GM19463 (cell line): ENCODE measurements at regions not wholly inside any gene's neighbourhood (a gene's known extent, or its start where the extent isn't known, plus 50 kb on each side); places are given as distances from the start of the nearest gene placed in this dataset.
"Not testable (repeated sequence)": the region's sequence is repeated elsewhere in the genome, so short reads cannot be mapped to it uniquely, and the experiment has no call there.

Experiments
- ATAC-seq: cut with Tn5 transposase; IDR thresholded peaks from one replicate; pipeline ENCODE4 v1.9.1; 2021; ENCODE audit warnings: mild to moderate bottlenecking, moderate library complexity; ENCODE audit not compliant: unreplicated experiment

DNA sequence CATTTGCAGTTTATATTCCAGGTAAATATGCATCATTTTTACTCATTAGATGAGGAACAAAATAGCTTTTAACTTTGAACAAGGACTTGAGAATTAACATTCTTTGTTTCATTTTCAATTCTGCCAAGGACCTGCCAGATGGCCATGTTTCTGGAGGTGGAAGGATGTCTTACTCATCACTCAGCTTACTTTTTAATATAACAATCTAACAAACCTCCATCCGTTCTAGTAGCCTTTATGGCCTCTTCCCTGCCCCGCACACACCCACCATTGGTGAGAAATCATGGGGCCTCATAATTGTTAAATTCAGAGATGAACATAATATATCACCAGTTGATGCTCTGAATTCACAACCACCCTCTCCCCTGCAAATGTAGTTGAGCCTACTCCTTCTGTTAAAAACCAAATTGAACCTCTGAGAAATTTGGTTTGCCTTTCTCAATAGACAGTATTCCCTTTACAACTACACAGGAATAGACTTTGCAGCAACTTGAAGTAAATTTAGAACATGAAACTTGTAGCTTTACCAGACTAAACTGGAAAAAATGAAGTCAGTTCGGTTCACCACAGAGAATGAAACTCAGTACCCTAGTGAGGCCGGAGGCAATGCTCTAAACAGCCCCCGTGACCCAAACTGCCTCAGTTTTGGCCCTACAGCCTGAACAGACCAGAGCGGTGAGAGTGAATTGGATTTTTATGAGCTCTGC is 50.1 kb upstream of the ACSL4 start:
- peak; percentile 84 for ATAC-seq

GRCh38 chrX:109783701-109784079 is 50.6 kb upstream of the ACSL4 start:
- peak; percentile 8 for ATAC-seq

GRCh38 chrX:109785053-109785452 is 52.0 kb upstream of the ACSL4 start:
- no peak for ATAC-seq

- ATAC-seq = not testable (repeated sequence)
Measured at GRCh38 chrX:109790511-109790910, 57.5 kb upstream of the ACSL4 start.

GRCh38 chrX:109793191-109793590 is 60.1 kb upstream of the ACSL4 start:
- no peak for ATAC-seq

- no peak for ATAC-seq
Measured at GRCh38 chrX:109795682-109796081, 62.6 kb upstream of the ACSL4 start.

DNA sequence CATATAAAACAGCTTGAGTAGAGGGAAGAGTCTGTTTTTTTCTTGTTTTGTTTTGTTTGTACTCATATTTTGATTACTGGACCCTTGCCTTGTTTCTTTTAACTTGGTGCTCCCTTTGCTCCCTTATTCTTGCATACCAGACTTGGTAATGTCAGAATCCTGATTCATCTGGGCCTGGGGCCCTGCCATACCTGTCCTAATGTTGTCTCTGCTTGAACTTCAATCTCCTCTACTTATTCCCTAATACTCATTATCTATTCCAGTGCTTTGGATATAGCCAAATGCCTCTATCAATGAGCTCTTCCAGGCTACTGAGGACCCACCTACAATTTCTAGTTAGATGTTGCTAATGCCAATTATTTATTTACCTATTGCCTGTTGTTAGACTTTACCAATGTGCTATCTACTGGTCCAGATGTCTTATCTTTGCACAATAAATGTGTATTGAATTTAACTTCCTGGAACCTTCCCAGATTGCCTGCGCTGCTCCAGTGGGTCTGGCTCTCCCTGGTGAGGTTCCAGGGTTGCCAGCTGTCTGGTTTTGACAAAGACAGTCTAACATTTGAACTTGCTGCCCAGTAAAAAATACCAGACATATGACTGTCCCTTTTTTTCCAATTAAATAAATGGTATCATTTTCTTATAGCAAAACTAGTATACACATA is 64.4 kb upstream of the ACSL4 start:
- ATAC-seq = no peak

DNA sequence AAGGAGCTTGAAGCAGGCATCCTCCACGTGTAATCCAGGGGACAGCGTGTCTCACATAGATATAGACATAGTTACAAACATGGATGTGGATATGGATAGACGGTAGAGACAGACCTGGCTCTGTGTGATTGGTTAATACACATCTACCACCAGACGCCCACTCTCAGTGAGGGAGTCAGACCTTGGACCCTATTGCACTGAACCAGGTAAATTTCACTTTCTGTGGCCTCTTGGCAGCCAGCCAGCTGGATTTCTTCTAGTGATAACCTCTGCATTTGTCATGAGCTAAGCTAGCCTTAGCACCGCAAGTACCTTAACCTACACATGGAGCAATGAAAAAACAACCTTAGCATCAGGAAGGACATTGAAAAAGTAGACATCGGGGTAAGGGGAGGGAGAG is 79.2 kb upstream of the ACSL4 start:
- no peak for ATAC-seq

- ATAC-seq = no peak
Measured at GRCh38 chrX:109813236-109813635, 80.2 kb upstream of the ACSL4 start.

DNA sequence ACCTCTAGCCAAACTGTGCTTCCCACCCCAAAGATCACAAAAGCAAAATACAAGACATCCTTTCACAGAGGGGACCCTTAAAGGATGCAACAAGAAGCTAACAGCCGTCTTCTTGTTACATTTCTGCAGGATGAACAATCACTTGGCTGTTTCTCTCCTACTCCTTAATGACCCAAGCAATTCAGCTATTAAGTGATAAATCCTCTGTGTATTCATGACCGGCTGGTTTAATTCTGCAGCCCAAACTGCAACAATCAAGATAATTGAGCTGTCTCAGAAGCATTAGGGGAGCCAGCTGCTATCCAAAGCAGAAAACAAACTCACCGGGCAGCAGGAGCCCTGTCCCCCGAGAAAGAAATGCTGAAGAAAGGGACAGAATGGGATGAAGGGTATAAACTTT is 85.9 kb upstream of the ACSL4 start:
- no peak for ATAC-seq

DNA sequence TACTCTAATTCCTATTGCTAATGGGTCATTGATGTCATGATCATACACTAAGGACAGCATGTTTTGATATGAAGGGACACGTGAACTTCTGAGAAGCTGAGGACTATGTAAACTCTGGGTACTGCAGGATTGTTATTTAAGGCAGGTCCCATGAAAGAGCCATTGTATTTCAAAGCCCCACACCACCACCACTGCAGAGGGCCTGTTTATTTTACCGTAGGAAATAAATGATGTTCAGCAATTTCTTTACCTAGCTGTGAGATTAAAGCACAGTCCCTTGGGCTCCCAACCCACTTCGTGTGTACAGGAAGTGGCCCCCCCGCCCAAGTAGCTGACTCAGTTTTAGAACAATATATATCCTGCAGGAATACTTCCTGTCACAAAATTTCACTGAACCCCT is 89.8 kb upstream of the ACSL4 start:
- ATAC-seq = no peak

DNA sequence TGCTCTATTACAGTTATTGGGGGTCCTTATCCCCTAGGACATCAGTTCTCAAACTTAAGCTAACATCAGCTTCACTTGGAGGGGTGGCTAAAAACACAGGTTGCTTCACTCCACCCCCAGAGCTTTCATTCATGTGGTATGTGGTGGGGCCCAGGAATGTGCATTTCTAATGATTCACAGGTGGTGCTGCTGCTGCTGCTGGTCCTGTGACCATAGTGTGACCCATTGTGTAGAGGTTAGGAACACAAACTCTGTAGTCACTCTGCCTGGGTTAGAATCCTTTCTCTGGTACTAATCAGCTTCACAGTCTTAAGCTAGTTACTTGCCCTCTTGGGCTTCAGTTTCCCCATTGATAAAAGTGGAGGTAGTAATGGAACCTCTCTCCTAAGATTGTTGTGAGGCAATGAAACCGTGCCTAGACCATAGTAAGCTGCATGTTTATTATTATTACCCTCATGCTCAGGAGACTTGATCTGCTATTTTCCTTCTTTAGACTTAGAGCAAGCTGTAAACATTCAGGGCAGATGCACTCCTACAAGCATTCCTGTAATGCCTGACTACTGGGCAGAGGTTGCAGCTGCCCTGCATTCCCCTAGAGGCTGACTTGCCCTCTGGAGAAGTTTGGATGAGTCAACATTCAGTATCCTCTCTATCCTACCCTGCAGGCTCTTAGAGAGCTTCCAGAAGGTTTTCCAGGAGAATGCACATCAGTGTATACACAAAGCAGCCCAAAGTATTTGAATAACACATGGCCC is 94.1 kb upstream of the ACSL4 start:
- no peak for ATAC-seq

DNA sequence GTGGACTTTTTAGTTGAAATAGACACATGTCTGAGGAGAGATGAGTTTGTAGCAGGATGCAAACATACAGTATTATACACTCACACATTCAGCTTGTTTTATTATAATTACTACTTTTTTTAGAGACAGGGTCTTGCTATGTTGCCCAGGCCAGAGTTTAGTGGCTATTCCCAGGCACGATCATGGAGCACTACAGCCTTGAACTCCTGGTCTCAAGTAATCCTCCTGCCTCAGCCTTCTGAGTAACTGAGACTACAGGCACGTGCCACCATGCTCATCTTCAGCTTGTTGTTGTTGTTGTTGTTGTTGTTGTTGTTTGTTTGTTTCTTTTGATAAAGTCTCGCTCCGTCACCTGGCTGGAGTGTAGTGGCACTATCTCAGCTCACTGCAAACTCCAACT is 94.7 kb upstream of the ACSL4 start:
- no peak for ATAC-seq

DNA sequence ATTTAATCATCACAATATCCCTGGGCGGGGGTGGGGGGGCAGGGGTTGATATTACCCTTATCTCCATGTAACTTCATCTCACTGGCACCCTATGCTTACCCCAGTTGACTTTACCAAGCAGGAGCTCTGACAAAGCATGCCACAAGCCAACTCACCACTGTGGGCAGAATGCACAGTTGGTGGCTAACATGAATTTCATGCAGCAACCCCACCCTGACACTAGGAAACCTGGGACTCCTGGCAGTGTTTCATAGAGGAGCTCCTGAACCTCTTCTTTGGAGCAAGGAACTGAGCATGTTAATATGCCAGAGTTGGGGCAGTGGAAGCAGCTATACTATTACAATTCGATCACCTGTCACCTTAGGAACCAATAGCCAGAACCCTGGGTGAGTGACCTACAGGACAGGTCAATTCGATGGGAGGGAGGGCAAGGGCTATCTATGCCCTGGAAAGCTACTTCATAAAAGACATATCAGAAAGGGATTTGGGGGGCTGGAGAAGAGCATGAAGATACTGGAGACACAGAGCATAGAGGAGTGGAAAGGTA is 97.2 kb upstream of the ACSL4 start:
- ATAC-seq = peak; percentile 5

DNA sequence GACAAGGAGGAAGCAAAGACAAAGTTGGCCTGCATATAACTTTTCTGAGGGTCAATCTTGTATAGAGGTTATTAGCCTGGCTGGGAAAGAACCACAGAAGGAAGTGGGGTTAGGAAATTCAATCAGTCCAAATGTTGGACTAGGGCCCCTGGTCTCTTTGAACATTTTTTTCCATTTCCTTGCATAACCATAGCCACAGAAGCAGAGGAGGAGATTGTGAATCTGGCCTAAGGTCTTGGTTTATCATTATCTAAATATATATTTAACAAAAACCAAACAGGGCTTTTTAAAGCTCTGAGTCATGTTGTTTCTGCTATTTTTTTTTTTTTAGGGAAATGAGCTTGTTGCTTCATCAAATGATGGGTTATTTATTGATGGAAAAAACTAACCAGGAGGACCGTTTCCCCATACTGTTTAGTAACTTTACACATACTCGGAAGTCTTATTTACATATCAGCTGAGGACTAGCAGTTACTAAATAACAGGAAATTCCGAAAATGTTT is 97.7 kb upstream of the ACSL4 start:
- peak; percentile 68 for ATAC-seq

DNA sequence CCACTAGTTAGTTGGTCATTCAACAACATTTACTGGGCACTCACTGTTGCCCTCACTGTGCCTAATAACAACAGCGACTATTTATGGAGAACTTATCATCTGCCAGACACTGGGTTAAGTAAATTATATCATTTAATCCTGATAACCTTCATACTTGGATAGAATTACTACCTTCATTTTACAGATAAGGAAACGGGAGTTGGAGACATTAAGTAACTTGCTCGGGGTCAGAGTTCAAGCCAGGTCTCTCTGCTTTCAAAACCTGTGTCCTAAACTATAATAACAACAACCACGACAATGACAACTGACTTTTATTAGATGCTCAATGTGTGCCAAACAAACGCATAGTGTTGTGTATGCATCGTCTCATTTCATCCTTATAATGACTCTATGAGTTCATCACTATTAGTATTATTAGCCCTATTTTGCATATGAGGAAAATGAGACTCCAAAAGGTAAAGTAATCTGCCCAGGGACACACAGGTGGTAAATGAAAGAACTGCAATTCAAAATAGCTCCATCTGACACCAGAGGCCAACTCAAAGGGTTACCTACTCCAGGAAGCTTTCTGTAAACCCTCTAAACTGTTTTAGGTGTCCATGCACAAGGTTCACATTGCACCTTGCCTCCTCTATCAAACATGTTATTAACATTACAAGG is 98.4 kb upstream of the ACSL4 start:
- ATAC-seq = peak; percentile 32

DNA sequence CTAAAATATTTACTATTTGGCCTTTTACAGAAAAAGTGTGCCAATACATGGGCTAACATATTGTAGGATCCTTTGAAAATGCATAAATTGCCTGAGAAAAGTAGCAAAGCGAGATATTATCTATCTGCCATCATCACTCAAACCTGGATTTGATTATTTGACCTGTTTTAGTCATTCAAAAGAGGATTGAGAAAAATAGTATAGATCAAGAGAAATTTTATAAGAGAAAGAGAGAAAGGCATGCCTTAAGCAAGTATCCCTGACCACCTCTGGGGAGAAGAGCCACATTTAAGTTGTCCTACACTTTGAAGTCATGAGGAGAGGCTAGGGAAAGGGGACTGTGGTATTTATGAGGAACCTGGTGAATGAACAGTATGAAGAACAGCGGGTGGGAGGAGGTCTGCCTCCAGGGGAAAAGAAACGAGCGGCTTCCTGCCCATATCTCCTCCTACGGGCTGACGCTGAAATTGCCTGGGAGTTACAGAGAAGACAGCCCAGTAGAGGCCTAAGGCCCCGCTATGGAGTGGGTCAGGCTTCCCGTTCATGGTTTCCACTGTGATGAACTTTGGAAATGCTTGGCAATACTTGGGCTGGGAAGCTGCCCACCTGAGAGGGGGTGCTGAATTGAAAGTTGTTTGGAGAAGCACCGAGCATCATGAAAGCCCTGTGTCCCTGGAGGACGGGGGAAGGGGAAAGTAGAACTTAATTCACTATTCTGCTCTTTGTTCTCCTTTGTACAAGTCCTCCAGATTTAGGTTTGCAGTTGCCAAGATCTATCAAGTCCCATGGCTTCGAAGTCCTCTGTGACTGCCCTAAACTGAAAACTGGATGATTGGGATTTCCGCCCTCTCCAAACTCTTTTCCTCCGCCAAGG is 106.9 kb upstream of the ACSL4 start:
- peak; percentile 45 for ATAC-seq

DNA sequence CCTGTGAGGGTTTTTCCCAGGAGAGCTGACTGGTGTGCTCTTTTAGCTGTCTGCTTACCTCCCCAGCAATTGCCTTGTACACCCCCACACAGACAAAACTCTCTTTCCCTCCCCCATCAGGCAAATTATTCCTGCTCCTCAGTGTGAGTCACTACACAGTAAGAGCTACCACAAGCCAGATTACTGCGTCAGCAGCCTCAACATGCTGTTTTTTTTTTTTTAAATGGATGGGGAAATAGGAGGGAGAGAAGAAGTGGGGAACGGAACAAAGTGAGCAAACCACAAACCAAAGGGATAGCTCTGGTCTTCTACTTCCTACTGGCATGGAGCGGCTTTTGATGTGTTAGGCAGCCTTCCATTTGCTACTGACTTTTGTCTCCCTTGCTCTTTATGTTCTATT is 107.5 kb upstream of the ACSL4 start:
- no peak for ATAC-seq

DNA sequence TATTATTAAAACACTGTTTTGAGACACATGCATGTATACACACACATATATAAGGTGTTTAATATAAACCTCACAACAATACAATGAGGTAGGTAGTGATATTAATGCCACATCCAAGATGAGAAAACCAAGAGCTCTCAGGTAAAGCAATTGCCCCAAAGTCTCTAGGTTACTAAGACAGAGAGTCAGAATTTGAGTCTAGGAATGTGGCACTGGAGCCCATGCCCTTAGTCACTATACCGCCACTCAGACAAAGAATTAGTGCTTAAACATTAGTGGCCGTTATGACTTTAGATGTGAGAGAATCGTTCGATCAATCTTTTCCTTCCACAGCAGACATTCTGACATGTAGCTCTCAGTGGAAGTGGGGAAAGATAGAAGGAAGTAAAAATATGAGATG is 108.2 kb upstream of the ACSL4 start:
- ATAC-seq = no peak
